Fibroblast of lung (primary cell): ENCODE measurements at regions not wholly inside any gene's neighbourhood (a gene's known extent, or its start where the extent isn't known, plus 50 kb on each side); places are given as distances from the start of the nearest gene placed in this dataset.
A peak's percentile ranks its signal among the peaks of the same experiment; 100 is the strongest.

Experiments used
- DNase-seq, 2 donors: peaks; one replicate each; pipeline versions ENCODE4 v3.0.0 to v3.0.0-alpha.2; 2010; ENCODE audit warnings: low read depth in 2 of 2
- H2AFZ ChIP-seq: 2 replicates; pipeline ENCODE4 v1.5.1; 2012; ENCODE audit warnings: low read length, control low read depth, inconsistent platforms
- H3K27ac ChIP-seq: 2 replicates; pipeline ENCODE4 v1.5.1; 2011; ENCODE audit warnings: low read length, control low read depth; ENCODE audit not compliant: insufficient read depth
- H3K27me3 ChIP-seq: 2 replicates; pipeline ENCODE4 v1.5.1; 2011; ENCODE audit warnings: mild to moderate bottlenecking, low read length; ENCODE audit not compliant: control insufficient read depth, insufficient read depth
- H3K36me3 ChIP-seq: 2 replicates; pipeline ENCODE4 v1.5.1; 2011; ENCODE audit warnings: low read length; ENCODE audit not compliant: control insufficient read depth, insufficient read depth
- H3K4me1 ChIP-seq: 2 replicates; pipeline ENCODE4 v1.5.1; 2011; ENCODE audit warnings: low read length; ENCODE audit not compliant: control insufficient read depth, insufficient read depth; ENCODE audit errors: extremely low read depth
- H3K4me2 ChIP-seq: 2 replicates; pipeline ENCODE4 v1.5.1; 2011; ENCODE audit warnings: low read length, control low read depth; ENCODE audit not compliant: insufficient read depth; ENCODE audit errors: extremely low read depth
- H3K4me3 ChIP-seq, 4 experiments: fragments of 200-600 bp in 1 of 4; sonication (generic) in 1 of 4; replicated peaks in 1 of 4; 2 replicates each; pipeline ENCODE4 v1.5.1; 2011 to 2016; ENCODE audit warnings: low read length in 4 of 4, low read depth in 3 of 4, mild to moderate bottlenecking in 3 of 4, control low read depth in 2 of 4, inconsistent platforms in 1 of 4, mixed read lengths in 1 of 4; ENCODE audit not compliant: insufficient read depth in 1 of 4; ENCODE audit errors: control extremely low read depth in 1 of 4
- H3K79me2 ChIP-seq: 2 replicates; pipeline ENCODE4 v1.5.1; 2012; ENCODE audit warnings: mild to moderate bottlenecking, low read length, inconsistent platforms; ENCODE audit not compliant: control insufficient read depth, insufficient read depth
- H3K9ac ChIP-seq: 2 replicates; pipeline ENCODE4 v1.5.1; 2011; ENCODE audit warnings: mild to moderate bottlenecking, low read length, control low read depth; ENCODE audit not compliant: insufficient read depth
- H3K9me3 ChIP-seq: 2 replicates; pipeline ENCODE4 v1.5.1; 2012; ENCODE audit warnings: low read depth, low read length; ENCODE audit not compliant: control insufficient read depth, insufficient read depth
- H4K20me1 ChIP-seq: 2 replicates; pipeline ENCODE4 v1.5.1; 2011; ENCODE audit warnings: low read length; ENCODE audit not compliant: control insufficient read depth, insufficient read depth; ENCODE audit errors: extremely low read depth
- CTCF ChIP-seq, 2 donors: IDR thresholded peaks in 1 of 2; conservative IDR thresholded peaks in 1 of 2; 1 replicate in 1 of 2; 2 replicates in 1 of 2; pipeline ENCODE4 v1.5.1; 2011 to 2012; ENCODE audit warnings: low read length in 2 of 2, control low read depth in 1 of 2, inconsistent platforms in 1 of 2, low read depth in 1 of 2, mild to moderate bottlenecking in 1 of 2
- EZH2 ChIP-seq: IDR thresholded peaks from 2 replicates; pipeline ENCODE4 v1.5.1; 2012; ENCODE audit warnings: low read length, control low read depth, mild to moderate bottlenecking; ENCODE audit errors: missing control alignments

DNA sequence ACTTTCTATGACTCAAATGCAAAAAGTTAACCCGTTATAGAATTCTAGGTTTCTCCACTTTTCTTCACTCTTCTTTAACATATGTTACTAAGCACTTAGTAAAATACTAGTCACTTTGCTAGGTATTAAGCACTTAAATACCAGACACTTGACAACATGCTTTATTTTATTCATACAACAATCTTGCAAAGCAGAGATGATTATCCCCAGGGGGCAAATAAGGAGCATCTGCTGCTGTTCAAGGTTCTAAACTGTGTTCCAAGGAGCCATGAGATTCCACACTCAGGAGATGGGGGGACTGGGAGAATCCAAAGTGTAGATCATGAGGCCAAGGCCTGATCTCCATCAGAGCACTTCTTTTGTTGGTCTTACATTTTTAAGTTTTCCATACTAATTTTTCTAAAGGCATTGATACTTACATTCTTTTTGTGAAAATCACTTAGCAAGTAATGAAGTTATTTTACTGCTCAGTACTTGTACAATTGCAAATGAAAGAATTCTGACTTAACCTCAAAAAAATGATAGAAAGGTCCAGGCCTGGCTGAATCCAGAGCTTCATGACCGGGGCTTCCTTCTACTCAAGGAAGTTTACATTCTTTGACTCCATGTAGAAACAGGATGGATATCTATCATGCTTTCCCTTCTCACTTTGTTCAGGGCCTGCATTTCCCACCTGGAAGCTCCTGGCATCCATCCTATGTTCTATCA, 504.4 kb upstream of the WWC1 start:
- H4K20me1 ChIP-seq, result no peaks in the 10 kb centered on the region
- H3K27me3 ChIP-seq, result no peaks in the 10 kb centered on the region
- no peak overlapping the region for H3K9ac ChIP-seq
- H3K9me3 ChIP-seq, result no peaks in the 10 kb centered on the region
- H3K79me2 ChIP-seq, result no peaks in the 10 kb centered on the region
- peak in 1 of 2 donors; percentile 75 for DNase-seq
- no peak overlapping the region for H2AFZ ChIP-seq
- TF ChIP-seq CTCF (conservative IDR thresholded peaks at IDR 0.05 in 1 of 2, IDR thresholded peaks at IDR 0.05 in 1 of 2; ENCODE audit: low read depth in 1 of 2, low read length in 2 of 2) (no peak), EZH2 (no peak)
- no peaks in the 10 kb centered on the region for H3K36me3 ChIP-seq
- no peak overlapping the region for H3K4me3 ChIP-seq
- no peaks in the 10 kb centered on the region for H3K4me1 ChIP-seq
- no peak overlapping the region for H3K27ac ChIP-seq
- H3K4me2 ChIP-seq, result no peak overlapping the region

DNA sequence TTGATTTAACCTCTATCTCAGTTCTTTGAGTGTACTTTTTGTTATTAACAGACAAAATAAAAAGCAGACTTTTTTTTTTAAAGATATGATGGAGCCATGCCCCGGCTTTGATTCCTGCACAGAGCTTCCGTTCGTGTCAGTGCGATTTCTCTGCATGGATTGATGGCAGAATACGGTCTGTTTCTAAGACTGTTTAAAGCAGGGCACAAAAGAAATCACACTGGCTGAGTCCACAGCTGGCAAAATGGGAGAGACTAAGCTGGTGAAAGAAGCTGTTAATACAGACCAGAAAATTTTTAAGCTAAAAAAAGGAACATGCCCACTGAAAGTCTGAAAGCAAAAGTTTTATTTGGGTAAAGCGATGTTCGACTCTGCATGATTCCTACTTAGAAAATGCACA, 501.4 kb upstream of the WWC1 start:
- H4K20me1 ChIP-seq, result no peaks in the 10 kb centered on the region
- H3K9me3 ChIP-seq, result no peaks in the 10 kb centered on the region
- no peak for DNase-seq
- no peaks in the 10 kb centered on the region for H3K79me2 ChIP-seq
- H3K4me1 ChIP-seq, result no peaks in the 10 kb centered on the region
- no peaks in the 10 kb centered on the region for H3K36me3 ChIP-seq
- TF ChIP-seq CTCF (conservative IDR thresholded peaks at IDR 0.05 in 1 of 2, IDR thresholded peaks at IDR 0.05 in 1 of 2; ENCODE audit: low read depth in 1 of 2, low read length in 2 of 2) (no peak), EZH2 (no peak)
- no peak overlapping the region for H2AFZ ChIP-seq
- H3K4me2 ChIP-seq, result no peak overlapping the region
- no peak overlapping the region for H3K4me3 ChIP-seq
- H3K27ac ChIP-seq, result no peak overlapping the region
- no peak overlapping the region for H3K9ac ChIP-seq
- H3K27me3 ChIP-seq, result no peaks in the 10 kb centered on the region

DNA sequence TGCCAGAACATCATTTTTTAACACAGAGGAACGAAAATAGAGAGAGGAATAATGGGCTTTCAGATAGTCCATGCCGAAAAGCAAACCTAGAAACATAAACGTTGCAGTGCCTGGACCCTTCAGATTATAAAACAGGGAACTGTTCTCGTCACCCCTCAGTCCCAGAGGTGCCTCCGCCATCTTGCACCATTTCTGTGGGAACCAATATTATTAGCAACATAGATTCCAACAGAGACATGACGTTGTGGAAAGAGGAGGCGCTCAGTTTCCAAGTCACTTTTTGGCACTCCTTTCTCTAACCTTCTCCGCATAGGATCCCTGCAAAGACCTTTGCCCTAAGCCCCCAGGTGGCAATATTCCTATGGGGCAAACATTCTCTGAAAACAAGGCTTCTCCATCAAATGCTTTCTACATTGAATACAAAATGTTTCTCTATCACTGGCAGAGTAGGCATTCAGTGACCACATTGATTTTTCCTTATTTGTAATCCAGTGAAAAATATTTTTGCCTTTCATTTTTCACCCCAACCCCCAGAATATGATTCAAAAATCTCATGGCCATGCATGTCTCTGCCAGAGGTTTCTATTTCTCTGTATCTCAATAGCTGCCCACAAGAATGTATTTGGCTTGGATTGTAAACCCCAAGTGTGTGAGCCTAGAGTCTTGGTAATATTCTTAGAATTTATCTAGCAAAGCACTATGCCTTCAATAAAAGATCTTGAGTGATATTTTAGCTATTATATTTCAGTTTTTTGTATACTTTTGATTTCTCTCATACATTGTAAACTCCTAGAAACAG, 500.8 kb upstream of the WWC1 start:
- Histone ChIP-seq H3K4me3 (no peak overlapping the region), H3K4me1 (no peaks in the 10 kb centered on the region), H3K27ac (no peak overlapping the region), H4K20me1 (no peaks in the 10 kb centered on the region), H3K79me2 (no peaks in the 10 kb centered on the region), H3K9me3 (no peaks in the 10 kb centered on the region), H2AFZ (no peak overlapping the region), H3K27me3 (no peaks in the 10 kb centered on the region), H3K4me2 (no peak overlapping the region), H3K36me3 (no peaks in the 10 kb centered on the region), H3K9ac (no peak overlapping the region)
- TF ChIP-seq EZH2, result no peak
- TF ChIP-seq CTCF (conservative IDR thresholded peaks at IDR 0.05 in 1 of 2, IDR thresholded peaks at IDR 0.05 in 1 of 2; ENCODE audit: low read depth in 1 of 2, low read length in 2 of 2), result no peak
- peak in 1 of 2 donors; percentile 85 for DNase-seq
